ENCODE measurements at regions not wholly inside any gene's neighbourhood (a gene's known extent, or its start where the extent isn't known, plus 50 kb on each side); places are given as distances from the start of the nearest gene placed in this dataset.

DNA sequence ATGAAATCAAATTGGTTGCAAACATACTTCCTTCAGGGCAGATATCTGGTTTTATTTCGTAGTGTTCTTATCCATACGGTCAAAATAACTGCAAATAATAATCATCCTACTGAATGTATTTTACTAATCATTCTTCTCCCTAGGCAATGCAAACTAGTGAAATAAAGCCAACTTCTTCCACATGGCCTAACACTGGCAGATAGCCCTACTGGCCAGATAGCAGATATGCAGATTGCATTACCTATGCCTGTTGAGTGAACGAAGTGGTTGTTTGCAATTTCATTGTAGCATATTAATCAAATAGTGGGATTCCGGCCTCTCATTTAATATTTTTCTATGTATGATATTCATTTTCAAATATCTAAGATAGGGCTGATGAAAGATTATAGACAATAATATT, 116.2 kb downstream of the CENPF start:
- TF ChIP-seq GATA2 (IDR thresholded peaks at IDR 0.05; ENCODE audit: low read depth, low read length), result no peak
- no peak for TF ChIP-seq GATA3 (IDR thresholded peaks at IDR 0.05; ENCODE audit: low read depth, low read length)
